ENCODE measurements at regions not wholly inside any gene's neighbourhood (a gene's known extent, or its start where the extent isn't known, plus 50 kb on each side); places are given as distances from the start of the nearest gene placed in this dataset.

DNA sequence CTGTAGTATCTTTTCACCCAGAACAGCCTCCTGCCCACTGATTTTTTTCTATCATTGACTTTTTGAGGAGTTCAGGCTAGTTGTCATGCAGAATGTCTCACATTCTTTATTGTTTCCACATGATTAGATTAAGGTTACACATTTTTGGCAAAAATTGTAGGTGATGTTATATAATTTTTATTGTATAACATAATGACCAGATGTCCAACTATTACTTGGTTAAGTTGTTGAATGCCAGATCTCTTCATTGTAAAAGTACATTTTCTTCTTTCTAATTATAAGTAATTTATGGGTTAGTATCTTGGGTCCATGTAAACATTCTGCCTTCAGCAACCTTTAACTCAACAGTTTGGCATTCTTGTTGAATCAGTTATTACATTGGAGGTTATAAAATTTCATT, 138.4 kb downstream of the POSTN start:
- intact Hi-C loops (cut with DNase I), result no loop called here
- H3K4me3 ChIP-seq, result no peak overlapping the region
- H3K4me1 ChIP-seq, result no peaks in the 10 kb centered on the region
- H3K9me3 ChIP-seq, result no peaks in the 10 kb centered on the region
- ATAC-seq, result no peak
- DNase-seq, result no peak
- TF ChIP-seq POLR2A (IDR thresholded peaks at IDR 0.05), result no peak
- TF ChIP-seq, protein P1, sequence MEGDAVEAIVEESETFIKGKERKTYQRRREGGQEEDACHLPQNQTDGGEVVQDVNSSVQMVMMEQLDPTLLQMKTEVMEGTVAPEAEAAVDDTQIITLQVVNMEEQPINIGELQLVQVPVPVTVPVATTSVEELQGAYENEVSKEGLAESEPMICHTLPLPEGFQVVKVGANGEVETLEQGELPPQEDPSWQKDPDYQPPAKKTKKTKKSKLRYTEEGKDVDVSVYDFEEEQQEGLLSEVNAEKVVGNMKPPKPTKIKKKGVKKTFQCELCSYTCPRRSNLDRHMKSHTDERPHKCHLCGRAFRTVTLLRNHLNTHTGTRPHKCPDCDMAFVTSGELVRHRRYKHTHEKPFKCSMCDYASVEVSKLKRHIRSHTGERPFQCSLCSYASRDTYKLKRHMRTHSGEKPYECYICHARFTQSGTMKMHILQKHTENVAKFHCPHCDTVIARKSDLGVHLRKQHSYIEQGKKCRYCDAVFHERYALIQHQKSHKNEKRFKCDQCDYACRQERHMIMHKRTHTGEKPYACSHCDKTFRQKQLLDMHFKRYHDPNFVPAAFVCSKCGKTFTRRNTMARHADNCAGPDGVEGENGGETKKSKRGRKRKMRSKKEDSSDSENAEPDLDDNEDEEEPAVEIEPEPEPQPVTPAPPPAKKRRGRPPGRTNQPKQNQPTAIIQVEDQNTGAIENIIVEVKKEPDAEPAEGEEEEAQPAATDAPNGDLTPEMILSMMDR (IDR thresholded peaks at IDR 0.05), result no peak
- no peaks in the 10 kb centered on the region for H3K36me3 ChIP-seq
- H3K27ac ChIP-seq, result no peak overlapping the region
- no peaks in the 10 kb centered on the region for H3K27me3 ChIP-seq

DNA sequence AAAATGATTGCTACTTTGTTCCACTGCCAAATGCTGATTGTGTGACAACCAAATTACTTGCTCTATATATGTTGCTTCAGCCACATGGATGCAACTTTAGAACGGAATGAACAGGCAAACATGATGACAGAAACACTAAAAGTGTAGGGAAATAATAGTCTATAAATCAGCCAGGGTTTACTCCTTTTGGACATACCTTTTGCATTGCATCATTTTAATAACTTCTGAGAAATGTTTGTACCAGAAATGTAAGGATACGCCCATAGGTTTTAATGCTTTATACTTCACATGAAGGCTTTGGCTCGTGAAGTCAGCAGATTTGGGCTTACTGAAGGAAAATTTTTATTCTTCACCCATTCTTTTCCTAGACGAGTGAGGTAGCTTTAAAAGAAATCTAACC, 141.0 kb downstream of the POSTN start:
- Histone ChIP-seq H3K36me3 (no peaks in the 10 kb centered on the region), H3K4me3 (no peak overlapping the region), H3K4me1 (no peaks in the 10 kb centered on the region), H3K27me3 (no peaks in the 10 kb centered on the region), H3K9me3 (no peaks in the 10 kb centered on the region), H3K27ac (no peak overlapping the region)
- TF ChIP-seq, protein P1 (IDR thresholded peaks at IDR 0.05), result no peak
- no peak for TF ChIP-seq POLR2A (IDR thresholded peaks at IDR 0.05)
- intact Hi-C loops (cut with DNase I), result no loop called here
- 53% methylated on average over 4 of the region's 4 CpGs for WGBS (ENCODE audit: insufficient coverage, low coverage, low lambda C conversion rate, missing lambda C conversion rate)
- ATAC-seq (no peak), DNase-seq (no peak)

DNA sequence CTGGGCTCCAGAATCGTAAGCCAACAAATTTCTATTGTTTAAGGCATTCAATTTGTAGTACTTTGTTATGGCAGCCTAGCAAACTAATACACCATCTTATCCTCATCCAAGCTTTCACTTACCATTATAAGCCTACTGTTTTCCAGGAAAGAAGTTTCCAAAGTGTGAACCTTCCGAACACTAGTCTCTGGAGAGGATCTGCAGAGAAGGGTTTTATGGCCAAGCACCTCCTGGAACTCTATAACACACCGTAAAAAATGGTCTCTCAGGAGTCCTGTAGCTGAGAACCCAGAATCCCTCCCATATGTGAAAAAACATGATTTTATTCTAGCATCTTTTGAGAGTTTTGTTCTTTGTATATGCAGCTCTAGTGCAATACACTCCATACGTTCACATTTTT, 142.1 kb downstream of the POSTN start:
- 40% methylated on average over 4 of the region's 4 CpGs for WGBS (ENCODE audit: insufficient coverage, low coverage, low lambda C conversion rate, missing lambda C conversion rate)
- DNase-seq (no peak), ATAC-seq (no peak)
- Histone ChIP-seq H3K36me3 (no peaks in the 10 kb centered on the region), H3K4me3 (no peak overlapping the region), H3K27ac (no peak overlapping the region), H3K9me3 (no peaks in the 10 kb centered on the region), H3K4me1 (no peaks in the 10 kb centered on the region), H3K27me3 (no peaks in the 10 kb centered on the region)
- intact Hi-C loops (cut with DNase I), result no loop called here
- TF ChIP-seq, protein P1 (IDR thresholded peaks at IDR 0.05), result no peak
- TF ChIP-seq POLR2A (IDR thresholded peaks at IDR 0.05), result no peak

DNA sequence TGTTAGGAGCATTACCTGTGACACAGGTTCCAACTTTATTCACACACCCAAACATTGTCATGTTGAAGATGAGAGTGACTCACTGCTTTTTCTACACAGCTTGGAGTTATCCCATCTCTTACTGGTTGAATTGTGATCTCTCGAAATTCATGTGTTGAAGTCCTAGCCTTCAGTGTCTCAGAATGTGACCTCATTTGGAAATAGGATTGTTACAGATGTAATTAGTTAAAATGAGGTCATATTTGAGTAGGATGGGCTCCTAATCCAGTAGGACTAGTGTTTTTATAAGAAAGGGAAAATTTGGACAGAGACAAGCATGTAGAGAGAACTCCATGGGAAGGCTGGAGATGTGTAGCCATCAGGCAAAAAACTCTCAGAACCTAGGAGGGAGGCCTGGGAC, 142.5 kb downstream of the POSTN start:
- ATAC-seq (no peak), DNase-seq (no peak)
- TF ChIP-seq, protein P1 (IDR thresholded peaks at IDR 0.05), result no peak
- TF ChIP-seq POLR2A (IDR thresholded peaks at IDR 0.05), result no peak
- intact Hi-C loops (cut with DNase I), result no loop called here
- H3K36me3 ChIP-seq, result no peaks in the 10 kb centered on the region
- no peaks in the 10 kb centered on the region for H3K4me1 ChIP-seq
- no peaks in the 10 kb centered on the region for H3K9me3 ChIP-seq
- no peak overlapping the region for H3K27ac ChIP-seq
- 11% methylated on average over 1 of the region's 1 CpG for WGBS (ENCODE audit: insufficient coverage, low coverage, low lambda C conversion rate, missing lambda C conversion rate)
- H3K4me3 ChIP-seq, result no peak overlapping the region
- H3K27me3 ChIP-seq, result no peaks in the 10 kb centered on the region

DNA sequence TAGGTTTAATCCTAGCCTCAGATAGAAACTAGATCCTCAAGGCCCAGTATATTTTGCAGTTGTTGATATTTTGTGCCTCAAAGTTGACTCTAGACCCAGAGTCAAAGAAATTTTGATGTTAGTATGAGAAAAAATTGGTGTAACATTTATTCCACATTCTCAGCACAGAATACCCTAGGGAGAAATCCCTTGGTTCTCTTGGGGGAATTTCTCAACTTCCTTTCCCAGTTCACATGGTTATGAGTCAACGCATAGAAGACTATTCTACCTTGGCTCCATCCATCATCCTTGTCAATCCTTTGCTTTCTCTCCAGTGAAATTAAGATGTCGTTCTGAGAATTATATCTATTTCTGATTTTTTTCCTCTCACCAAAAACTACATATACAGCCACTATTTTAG, 145.3 kb downstream of the POSTN start:
- Histone ChIP-seq H3K4me1 (no peaks in the 10 kb centered on the region), H3K9me3 (no peaks in the 10 kb centered on the region), H3K36me3 (no peaks in the 10 kb centered on the region), H3K27ac (no peak overlapping the region), H3K4me3 (no peak overlapping the region), H3K27me3 (no peaks in the 10 kb centered on the region)
- DNase-seq, result no peak
- intact Hi-C loops (cut with DNase I), result no loop called here
- 42% methylated on average over 2 of the region's 2 CpGs for WGBS (ENCODE audit: insufficient coverage, low coverage, low lambda C conversion rate, missing lambda C conversion rate)
- ATAC-seq, result no peak
- no peak for TF ChIP-seq POLR2A (IDR thresholded peaks at IDR 0.05)
- TF ChIP-seq, protein P1 (IDR thresholded peaks at IDR 0.05), result no peak

All from right lobe of liver (tissue), 6 donors.